Dedifferentiated amniotic fluid mesenchymal stem cell (primary cell): ENCODE measurements at regions not wholly inside any gene's neighbourhood (a gene's known extent, or its start where the extent isn't known, plus 50 kb on each side); places are given as distances from the start of the nearest gene placed in this dataset.

ENCODE experiments used
- DNase-seq: peaks from one replicate; pipeline ENCODE4 v3.0.0-alpha.2; 2016; ENCODE audit errors: extremely low spot score

GRCh38 chr15:93438310-93438709, 349.3 kb upstream of the RGMA start:
- no peak for DNase-seq

DNA sequence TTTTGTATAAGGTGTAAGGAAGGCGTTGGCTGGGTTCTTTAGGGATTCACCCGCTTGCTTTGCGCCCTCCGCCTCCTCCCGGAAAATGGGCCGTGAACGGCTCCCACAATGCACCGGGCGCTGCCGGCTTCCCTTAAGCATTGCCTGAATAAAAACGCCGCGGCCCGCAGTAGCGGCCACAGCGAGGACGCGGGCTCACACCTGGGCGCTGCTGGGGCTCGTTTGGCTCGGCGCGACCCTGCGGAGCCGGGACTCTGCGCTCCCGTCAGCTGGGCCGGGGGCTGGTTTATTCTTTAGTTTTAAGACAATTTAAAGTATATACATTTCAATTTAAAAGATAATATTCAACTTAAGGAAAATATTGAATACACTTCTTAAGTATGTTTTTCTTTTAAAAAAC, 343.5 kb upstream of the RGMA start:
- DNase-seq: no peak

DNA sequence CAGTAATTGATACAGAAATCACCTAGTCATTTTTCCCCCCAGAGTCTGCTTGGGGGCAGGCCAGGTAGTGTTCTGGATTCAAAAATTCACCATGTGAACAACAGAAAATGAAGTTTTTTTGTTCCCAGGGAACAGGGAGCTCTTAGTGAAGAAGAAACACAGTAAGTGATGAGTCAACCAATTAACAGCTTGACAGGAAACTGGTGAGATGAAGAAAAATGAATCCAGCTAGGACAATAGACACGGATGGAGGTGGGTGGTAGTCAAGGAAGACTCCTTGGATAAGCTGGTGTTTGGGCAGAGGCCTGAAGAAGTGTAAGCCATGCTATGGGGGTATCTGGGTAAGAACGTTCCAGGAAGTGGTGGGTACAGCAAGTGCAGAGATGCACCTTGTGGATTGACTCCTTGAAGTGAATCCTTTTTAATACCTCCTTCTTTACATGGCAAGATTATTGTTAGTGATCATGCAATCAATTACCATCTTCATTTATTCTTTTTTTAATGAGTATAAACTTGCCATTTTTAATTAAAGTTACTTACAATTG, 339.9 kb upstream of the RGMA start:
- no peak for DNase-seq

GRCh38 chr15:93428150-93428549, 339.1 kb upstream of the RGMA start:
- DNase-seq: no peak

DNA sequence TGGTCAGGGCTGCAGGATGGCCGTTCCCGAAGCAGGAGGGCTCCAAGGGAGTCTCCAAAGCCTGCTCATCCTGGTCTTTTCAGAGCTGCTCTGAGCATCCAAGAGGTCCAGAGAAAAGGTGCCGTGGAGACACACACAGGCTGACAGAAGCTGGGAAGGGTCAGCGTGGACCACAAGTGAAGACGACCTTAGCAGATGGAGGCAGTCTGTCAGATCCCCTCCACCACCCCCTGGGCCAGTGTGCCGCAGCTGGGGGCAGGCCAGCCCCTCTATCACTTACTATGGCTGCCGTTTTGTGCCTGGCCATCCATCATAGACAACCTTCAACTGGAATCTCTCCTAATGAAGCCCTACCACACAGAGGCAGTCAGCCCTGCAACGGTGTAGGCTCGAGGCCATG, 335.1 kb upstream of the RGMA start:
- no peak for DNase-seq

- DNase-seq: no peak
Measured at GRCh38 chr15:93422476-93422875, 333.5 kb upstream of the RGMA start.

- no peak for DNase-seq
Measured at GRCh38 chr15:93420477-93420876, 331.5 kb upstream of the RGMA start.

DNA sequence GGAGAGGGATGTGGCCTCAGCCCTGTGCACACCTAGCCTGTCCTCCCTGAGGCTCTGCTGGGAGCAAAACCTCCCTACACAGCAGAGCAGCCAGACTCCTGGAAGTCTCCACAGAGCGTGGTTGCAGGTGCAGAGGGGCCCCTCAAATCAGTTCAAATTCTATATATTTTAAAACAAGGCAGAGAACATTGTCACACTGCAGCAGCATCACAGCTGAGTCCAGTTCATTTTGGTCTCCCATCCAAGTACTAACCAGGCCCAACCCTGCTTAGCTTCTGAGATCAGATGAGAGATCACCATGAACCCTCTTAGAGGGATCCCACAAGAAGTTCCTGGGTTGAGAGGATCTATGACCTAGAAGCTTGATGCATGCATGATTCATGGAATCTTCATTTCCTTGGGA, 331.0 kb upstream of the RGMA start:
- no peak for DNase-seq

GRCh38 chr15:93418566-93418965, 329.6 kb upstream of the RGMA start:
- no peak for DNase-seq

DNA sequence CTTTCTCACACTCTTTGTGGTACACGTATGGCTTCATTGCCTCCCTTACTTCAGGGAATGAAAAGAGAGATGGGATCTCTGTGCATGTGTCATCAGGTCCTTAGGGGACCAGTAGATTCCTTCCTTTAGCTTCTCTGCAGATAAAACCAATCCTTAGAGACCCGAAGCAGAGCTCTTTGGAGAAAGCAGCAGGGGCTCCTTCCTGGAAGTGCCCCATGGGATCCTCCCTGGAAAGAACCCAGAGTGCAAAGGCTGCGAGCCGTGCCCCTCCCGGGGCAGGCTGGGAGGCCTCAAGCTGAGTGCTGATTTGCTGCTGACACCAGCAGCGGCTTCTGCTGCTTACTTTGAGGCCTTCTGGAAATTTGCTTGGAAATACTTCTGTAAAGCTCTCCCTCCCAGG, 328.6 kb upstream of the RGMA start:
- DNase-seq: no peak

DNA sequence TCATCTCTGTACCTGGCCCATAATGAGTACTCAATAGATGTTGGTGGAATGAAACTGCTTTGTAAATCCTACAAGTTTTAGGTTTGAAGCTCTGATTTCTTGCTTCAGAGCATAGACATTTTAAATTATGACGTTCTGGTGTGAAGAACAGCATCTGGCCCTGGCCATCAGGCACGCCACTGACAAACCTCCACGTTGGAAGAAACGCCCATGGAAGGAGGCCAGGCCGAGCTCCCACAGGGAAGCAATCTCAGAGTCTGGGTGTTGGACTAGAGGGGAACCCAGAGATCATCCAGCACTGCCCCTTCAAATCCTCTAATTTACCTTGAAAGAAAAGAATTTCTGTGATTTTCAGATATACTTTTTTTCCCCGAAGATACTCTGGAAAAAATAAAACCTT, 328.1 kb upstream of the RGMA start:
- no peak for DNase-seq

DNA sequence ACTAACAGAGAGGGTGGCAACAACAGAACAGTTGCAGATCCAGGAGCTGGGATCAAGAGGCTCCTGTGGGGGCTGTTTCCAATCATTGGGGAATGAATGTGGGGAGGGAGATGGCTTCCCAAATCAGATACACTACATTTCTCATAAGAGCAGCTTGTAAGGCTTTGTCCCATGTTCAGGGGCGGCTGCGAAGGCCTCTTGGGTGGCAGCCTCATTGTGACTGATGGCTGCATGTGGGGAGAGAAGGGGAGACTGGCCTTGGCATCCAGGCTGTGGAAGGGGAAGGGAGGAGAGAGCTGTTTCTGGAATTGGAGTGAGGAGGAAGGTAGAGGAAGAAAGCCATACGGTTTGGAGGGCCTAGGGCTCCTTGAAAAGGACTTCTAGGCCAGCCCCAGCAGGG, 326.6 kb upstream of the RGMA start:
- DNase-seq: no peak

DNA sequence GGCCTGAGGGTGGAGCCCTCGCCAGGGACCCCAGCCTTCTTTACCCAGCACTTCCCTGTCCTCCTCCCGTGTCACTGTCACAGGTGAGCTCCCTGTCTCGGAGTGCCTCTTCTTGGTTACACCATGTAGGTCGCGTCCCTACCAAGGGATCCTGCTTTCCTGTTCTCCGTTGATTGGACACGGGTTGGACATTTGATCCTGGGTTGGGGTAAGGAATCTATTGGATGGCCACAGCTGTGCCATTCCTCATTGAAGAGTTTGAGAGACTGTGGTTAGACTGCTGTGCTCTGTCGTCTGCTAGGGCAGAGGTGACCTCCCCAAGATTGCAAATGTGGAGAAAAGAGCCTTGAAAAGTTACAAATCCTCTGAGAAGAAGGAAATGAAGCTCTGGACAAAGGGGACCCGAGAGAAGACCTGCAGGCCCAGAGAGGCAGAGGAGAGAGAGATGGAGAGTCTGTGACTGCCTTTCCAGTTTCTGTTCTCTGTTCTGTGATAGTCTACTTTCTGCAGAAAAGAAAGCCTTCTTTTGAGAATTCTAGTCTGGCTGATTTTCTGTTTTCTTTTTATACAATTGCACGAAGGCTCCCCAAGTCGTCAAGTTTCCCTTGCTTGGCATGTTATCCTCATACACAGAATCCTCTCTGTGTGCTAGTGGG, 325.7 kb upstream of the RGMA start:
- no peak for DNase-seq

GRCh38 chr15:93413745-93414144, 324.7 kb upstream of the RGMA start:
- DNase-seq: no peak

DNA sequence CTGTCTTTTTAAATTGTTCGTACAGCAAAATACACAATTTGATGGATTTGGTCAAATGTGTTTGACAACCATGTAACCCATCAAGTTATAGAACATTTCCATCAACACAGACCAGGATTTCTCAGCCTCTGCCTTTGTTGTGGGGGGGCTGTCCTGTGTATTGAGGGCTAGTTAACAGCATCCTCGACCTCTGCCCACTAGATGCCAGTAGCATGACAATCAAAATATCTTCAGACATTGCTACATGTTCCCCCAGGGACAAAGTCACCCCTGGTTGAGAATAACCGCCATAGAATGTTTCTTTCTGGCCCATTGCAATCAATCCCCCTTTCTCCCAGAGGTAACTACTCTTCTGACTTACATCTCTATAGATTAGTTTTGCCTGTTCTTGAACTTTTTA, 310.1 kb upstream of the RGMA start:
- DNase-seq: no peak

GRCh38 chr15:93389211-93389610, 300.2 kb upstream of the RGMA start:
- DNase-seq: no peak

DNA sequence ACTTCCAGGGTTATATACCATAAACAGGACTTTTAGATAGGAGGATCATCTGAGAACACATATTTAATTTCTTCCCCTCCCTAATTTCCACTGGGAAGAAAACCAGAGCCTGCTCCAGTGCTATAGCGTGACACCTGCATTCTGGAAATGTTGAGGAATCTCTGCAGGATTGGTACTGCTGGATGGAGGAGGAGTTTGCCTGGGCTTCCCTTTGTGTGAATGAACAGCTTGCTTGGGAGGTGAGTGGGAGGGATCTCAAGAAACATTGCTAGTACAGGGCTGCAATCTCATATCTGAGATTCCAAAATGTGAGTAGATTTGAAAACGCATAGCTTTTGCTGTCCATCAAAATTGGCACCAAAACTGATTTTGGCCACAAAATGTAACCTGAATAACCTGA, 295.9 kb upstream of the RGMA start:
- DNase-seq: no peak

GRCh38 chr15:93382200-93382820, 293.3 kb upstream of the RGMA start:
- DNase-seq: no peak

GRCh38 chr15:93378558-93378957, 289.5 kb upstream of the RGMA start:
- DNase-seq: no peak

DNA sequence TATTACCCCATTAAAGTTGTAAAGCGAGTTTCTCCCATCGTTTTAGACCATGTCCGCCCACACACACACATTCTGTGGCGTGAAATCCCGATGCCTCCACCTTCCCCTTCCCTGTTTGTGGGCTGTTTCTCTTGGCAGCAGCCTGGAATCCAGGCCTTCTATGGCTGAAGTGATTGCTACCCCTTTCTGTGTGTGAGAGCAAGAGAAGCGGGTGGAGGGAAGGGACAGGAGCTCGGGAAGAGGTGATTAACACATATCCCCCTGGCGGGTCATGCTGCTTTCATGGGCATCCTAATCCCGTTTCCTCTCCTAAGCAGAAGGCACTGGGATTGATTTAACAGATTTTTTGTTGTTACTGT, 283.8 kb upstream of the RGMA start:
- no peak for DNase-seq

GRCh38 chr15:93372208-93372864, 283.3 kb upstream of the RGMA start:
- no peak for DNase-seq

GRCh38 chr15:93366387-93367100, 277.5 kb upstream of the RGMA start:
- DNase-seq: no peak

DNA sequence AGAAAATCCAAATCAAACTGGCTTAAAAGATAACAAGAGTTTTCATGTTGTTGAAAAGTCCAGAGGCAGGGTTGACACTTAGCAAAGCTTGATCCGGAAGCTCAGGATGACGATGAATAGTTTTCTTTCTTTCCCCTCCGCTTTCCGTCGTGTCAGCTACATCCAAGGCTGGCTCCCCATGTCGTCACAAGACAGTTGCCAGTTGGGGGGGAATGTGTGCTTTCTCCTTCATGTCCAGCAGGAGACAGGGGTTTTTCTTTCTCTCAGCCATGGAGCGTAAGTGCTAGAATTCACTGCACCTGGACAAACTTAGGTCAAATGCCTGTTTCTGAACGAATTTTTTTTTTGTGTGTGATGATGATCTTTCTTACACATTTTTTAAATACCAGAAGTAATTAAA, 273.8 kb upstream of the RGMA start:
- DNase-seq: no peak
